SK-N-SH (cell line): ENCODE measurements at regions not wholly inside any gene's neighbourhood (a gene's known extent, or its start where the extent isn't known, plus 50 kb on each side); places are given as distances from the start of the nearest gene placed in this dataset.
"Not testable (repeated sequence)": the region's sequence is repeated elsewhere in the genome, so short reads cannot be mapped to it uniquely, and the experiment has no call there.

Experiments
- CTCF ChIA-PET: fragments of 300-600, 350-600 bp; formaldehyde crosslinking; extraction: SDS; loops from one replicate; lab custom pipeline; 2021; lab: Yijun Ruan, JAX
- POLR2A ChIA-PET: fragments of 350-600 bp; sonication (Branson Sonifier 250); formaldehyde crosslinking; extraction: SDS; loops from one replicate; lab custom pipeline; 2020; ENCODE audit warnings: antibody characterized with exemption, inconsistent platforms; lab: Yijun Ruan, JAX
- DNase-seq: peaks from one replicate; pipeline ENCODE4 v3.0.0; 2012
- H2AFZ ChIP-seq: fragments of 200-600 bp; sonication (generic); 2 replicates; pipeline ENCODE4 v1.8.1; 2016; ENCODE audit warnings: antibody characterized with exemption, mild to moderate bottlenecking, low read depth
- H3F3A ChIP-seq: fragments of 200-600 bp; sonication (generic); replicated peaks from 2 replicates; pipeline ENCODE3; 2016; ENCODE audit warnings: antibody characterized with exemption, mild to moderate bottlenecking; ENCODE audit not compliant: insufficient read depth
- H3K27ac ChIP-seq, 2 experiments: fragments of 200-500 bp in 1 of 2; fragments of 200-600 bp in 1 of 2; sonication (Bioruptor generic) in 1 of 2; sonication (generic), shearing (Covaris generic) in 1 of 2; 2 replicates each; pipeline versions ENCODE4 v1.5.1 to v1.6.1; 2014 to 2016; ENCODE audit warnings: low read depth in 2 of 2, inconsistent platforms in 1 of 2, low read length in 1 of 2, mild to moderate bottlenecking in 1 of 2, mixed read lengths in 1 of 2
- H3K27me3 ChIP-seq: fragments of 200-600 bp; sonication (generic), shearing (Covaris generic); 2 replicates; pipeline ENCODE4 v1.6.1; 2016; ENCODE audit warnings: mixed run types; ENCODE audit not compliant: insufficient read depth
- H3K36me3 ChIP-seq, 2 experiments: fragments of 200-500 bp in 1 of 2; fragments of 200-600 bp in 1 of 2; sonication (Bioruptor generic) in 1 of 2; sonication (generic) in 1 of 2; replicated peaks in 1 of 2; 2 replicates each; pipeline versions ENCODE3 to v1.5.1; 2014 to 2016; ENCODE audit warnings: low read length in 1 of 2, mild to moderate bottlenecking in 1 of 2; ENCODE audit not compliant: insufficient read depth in 2 of 2, control insufficient read depth in 1 of 2
- H3K4me1 ChIP-seq, 2 experiments: fragments of 200-500 bp in 1 of 2; fragments of 200-600 bp in 1 of 2; sonication (Bioruptor generic) in 1 of 2; sonication (generic), shearing (Covaris generic) in 1 of 2; 2 replicates each; pipeline versions ENCODE4 v1.5.1 to v1.6.1; 2014 to 2016; ENCODE audit warnings: low read depth in 1 of 2, low read length in 1 of 2, mixed run types in 1 of 2; ENCODE audit not compliant: insufficient read depth in 2 of 2, control insufficient read depth in 1 of 2
- H3K4me2 ChIP-seq: fragments of 200-600 bp; sonication (generic), shearing (Covaris generic); 2 replicates; pipeline ENCODE4 v1.6.1; 2017; ENCODE audit warnings: mixed run types
- H3K4me3 ChIP-seq, 2 experiments: fragments of 200-500 bp in 1 of 2; fragments of 200-600 bp in 1 of 2; sonication (Bioruptor generic) in 1 of 2; sonication (generic), shearing (Covaris generic) in 1 of 2; 2 replicates each; pipeline versions ENCODE4 v1.5.1 to v1.8.1; 2014 to 2016; ENCODE audit warnings: low read depth in 2 of 2, inconsistent platforms in 1 of 2, low read length in 1 of 2, mild to moderate bottlenecking in 1 of 2, mixed read lengths in 1 of 2, moderate library complexity in 1 of 2
- H3K79me2 ChIP-seq: fragments of 200-600 bp; sonication (generic); 2 replicates; pipeline ENCODE4 v1.8.1; 2017; ENCODE audit warnings: mild to moderate bottlenecking; ENCODE audit not compliant: insufficient read depth
- H3K9ac ChIP-seq: fragments of 200-600 bp; sonication (generic); 2 replicates; pipeline ENCODE4 v1.6.1; 2017; ENCODE audit warnings: mixed run types
- H3K9me2 ChIP-seq: fragments of 200-600 bp; sonication (generic); 2 replicates; pipeline ENCODE4 v1.6.1; 2017; ENCODE audit warnings: mixed run types
- H3K9me3 ChIP-seq: fragments of 200-600 bp; sonication (generic); 2 replicates; pipeline ENCODE4 v1.6.1; 2017; ENCODE audit warnings: mixed run types, mild to moderate bottlenecking, moderate library complexity
- H4K20me1 ChIP-seq: fragments of 200-600 bp; sonication (generic); 2 replicates; pipeline ENCODE4 v1.6.1; 2017; ENCODE audit warnings: mild to moderate bottlenecking, mixed run types; ENCODE audit not compliant: insufficient read depth
- ELF1 ChIP-seq: IDR thresholded peaks from 2 replicates; pipeline ENCODE4 v1.4.0; 2012
- EP300 ChIP-seq, 2 experiments: IDR thresholded peaks; 2 replicates each; pipeline versions ENCODE4 v1.4.0 to v1.6.1; 2012; ENCODE audit warnings: borderline replicate concordance in 1 of 2, low read depth in 1 of 2, low read length in 1 of 2
- FOSL2 ChIP-seq: IDR thresholded peaks from 2 replicates; pipeline ENCODE4 v1.4.0; 2012; ENCODE audit warnings: low read depth, mild to moderate bottlenecking, moderate library complexity, borderline replicate concordance
- JUND ChIP-seq: IDR thresholded peaks from 2 replicates; pipeline ENCODE4 v1.4.0; 2012
- MEF2A ChIP-seq: IDR thresholded peaks from 2 replicates; pipeline ENCODE4 v1.4.0; 2012; ENCODE audit warnings: low read depth, borderline replicate concordance
- NRF1 ChIP-seq: IDR thresholded peaks from 2 replicates; pipeline ENCODE4 v1.6.1; 2012; ENCODE audit warnings: low read depth, mild to moderate bottlenecking, low read length
- RAD21 ChIP-seq: IDR thresholded peaks from 2 replicates; pipeline ENCODE4 v1.6.1; 2012; ENCODE audit warnings: mild to moderate bottlenecking, low read length
- REST ChIP-seq: IDR thresholded peaks from 2 replicates; pipeline ENCODE4 v1.6.1; 2012; ENCODE audit warnings: mild to moderate bottlenecking, low read depth, low read length, moderate library complexity
- SIN3A ChIP-seq: IDR thresholded peaks from 2 replicates; pipeline ENCODE4 v1.6.1; 2012; ENCODE audit warnings: low read depth, mild to moderate bottlenecking, low read length, moderate library complexity, borderline replicate concordance
- TEAD4 ChIP-seq: IDR thresholded peaks from 2 replicates; pipeline ENCODE4 v1.4.0; 2012; ENCODE audit warnings: mild to moderate bottlenecking, borderline replicate concordance; ENCODE audit not compliant: insufficient read depth
- USF1 ChIP-seq: IDR thresholded peaks from 2 replicates; pipeline ENCODE4 v1.4.0; 2012; ENCODE audit warnings: low read depth, borderline replicate concordance
- YY1 ChIP-seq: IDR thresholded peaks from 2 replicates; pipeline ENCODE4 v1.4.0; 2012; ENCODE audit warnings: low read depth, mild to moderate bottlenecking
- WGBS: methylation state at CpG from one replicate; pipeline ENCODE4 v1.1.6; 2017; ENCODE audit warnings: low lambda C conversion rate; 5-methylcytosine and 5-hydroxymethylcytosine counted together
- TF ChIP-seq, protein P1 (sequence below): fragments of 150-350 bp; IDR thresholded peaks from 2 replicates; pipeline ENCODE4 v1.6.1; 2016; ENCODE audit warnings: mild to moderate bottlenecking, low read depth, low read length
- TF ChIP-seq, protein P2 (sequence below): fragments of 200-600 bp; sonication (generic); IDR thresholded peaks from 2 replicates; pipeline ENCODE4 v1.6.1; 2017; ENCODE audit warnings: antibody characterized with exemption, mild to moderate bottlenecking, moderate library complexity
- TF ChIP-seq, protein P3 (sequence below): IDR thresholded peaks from 2 replicates; pipeline ENCODE4; 2012
- TF ChIP-seq, protein P4 (sequence below): fragments of 150-350 bp; IDR thresholded peaks from 2 replicates; pipeline ENCODE4 v1.6.1; 2017; ENCODE audit warnings: antibody characterized with exemption, low read length, low read depth, borderline replicate concordance
- TF ChIP-seq, protein P5 (sequence below): IDR thresholded peaks from 2 replicates; pipeline ENCODE4 v1.4.0; 2012; ENCODE audit warnings: low read depth

DNA sequence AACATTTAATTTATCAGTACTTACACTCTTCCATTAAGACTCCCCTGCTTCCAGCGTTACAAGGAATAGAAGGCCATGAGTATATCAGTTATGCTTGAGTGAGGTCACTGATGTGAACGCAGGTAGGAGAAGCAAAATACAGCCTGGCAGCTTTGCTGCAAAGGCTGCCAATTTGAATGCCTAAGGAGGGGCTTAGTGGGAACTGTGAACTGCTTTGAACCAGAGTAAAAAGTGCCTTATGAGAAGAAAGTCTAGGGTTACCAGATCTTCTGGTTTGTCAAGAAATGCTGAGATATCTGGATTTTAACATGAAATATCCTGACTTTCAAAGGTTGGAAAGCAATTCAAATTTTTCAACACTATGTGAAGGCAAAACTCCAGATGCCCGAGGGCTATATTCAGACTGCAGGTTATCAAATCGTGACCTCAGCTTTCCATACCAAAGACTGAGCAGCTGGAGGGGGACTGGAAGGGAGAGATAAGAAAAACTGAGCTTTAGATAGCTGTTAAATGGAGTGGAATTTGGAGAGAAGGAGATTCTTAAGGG is 446.3 kb upstream of the NECTIN3 start:
- ChIA-PET CTCF (no interaction called here), POLR2A (no interaction called here)
- TF ChIP-seq FOSL2 (no peak), SIN3A (no peak), NRF1 (no peak), EP300 (IDR thresholded peaks at IDR 0.05; ENCODE audit: borderline replicate concordance in 1 of 2, low read depth in 1 of 2, low read length in 1 of 2) (no peak), JUND (no peak), REST (no peak), MEF2A (no peak), RAD21 (no peak), YY1 (no peak), USF1 (no peak), TEAD4 (no peak), ELF1 (no peak)
- TF ChIP-seq, protein P1, sequence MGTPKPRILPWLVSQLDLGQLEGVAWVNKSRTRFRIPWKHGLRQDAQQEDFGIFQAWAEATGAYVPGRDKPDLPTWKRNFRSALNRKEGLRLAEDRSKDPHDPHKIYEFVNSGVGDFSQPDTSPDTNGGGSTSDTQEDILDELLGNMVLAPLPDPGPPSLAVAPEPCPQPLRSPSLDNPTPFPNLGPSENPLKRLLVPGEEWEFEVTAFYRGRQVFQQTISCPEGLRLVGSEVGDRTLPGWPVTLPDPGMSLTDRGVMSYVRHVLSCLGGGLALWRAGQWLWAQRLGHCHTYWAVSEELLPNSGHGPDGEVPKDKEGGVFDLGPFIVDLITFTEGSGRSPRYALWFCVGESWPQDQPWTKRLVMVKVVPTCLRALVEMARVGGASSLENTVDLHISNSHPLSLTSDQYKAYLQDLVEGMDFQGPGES = no peak
- TF ChIP-seq, protein P2, sequence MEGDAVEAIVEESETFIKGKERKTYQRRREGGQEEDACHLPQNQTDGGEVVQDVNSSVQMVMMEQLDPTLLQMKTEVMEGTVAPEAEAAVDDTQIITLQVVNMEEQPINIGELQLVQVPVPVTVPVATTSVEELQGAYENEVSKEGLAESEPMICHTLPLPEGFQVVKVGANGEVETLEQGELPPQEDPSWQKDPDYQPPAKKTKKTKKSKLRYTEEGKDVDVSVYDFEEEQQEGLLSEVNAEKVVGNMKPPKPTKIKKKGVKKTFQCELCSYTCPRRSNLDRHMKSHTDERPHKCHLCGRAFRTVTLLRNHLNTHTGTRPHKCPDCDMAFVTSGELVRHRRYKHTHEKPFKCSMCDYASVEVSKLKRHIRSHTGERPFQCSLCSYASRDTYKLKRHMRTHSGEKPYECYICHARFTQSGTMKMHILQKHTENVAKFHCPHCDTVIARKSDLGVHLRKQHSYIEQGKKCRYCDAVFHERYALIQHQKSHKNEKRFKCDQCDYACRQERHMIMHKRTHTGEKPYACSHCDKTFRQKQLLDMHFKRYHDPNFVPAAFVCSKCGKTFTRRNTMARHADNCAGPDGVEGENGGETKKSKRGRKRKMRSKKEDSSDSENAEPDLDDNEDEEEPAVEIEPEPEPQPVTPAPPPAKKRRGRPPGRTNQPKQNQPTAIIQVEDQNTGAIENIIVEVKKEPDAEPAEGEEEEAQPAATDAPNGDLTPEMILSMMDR = no peak
- TF ChIP-seq, protein P3, sequence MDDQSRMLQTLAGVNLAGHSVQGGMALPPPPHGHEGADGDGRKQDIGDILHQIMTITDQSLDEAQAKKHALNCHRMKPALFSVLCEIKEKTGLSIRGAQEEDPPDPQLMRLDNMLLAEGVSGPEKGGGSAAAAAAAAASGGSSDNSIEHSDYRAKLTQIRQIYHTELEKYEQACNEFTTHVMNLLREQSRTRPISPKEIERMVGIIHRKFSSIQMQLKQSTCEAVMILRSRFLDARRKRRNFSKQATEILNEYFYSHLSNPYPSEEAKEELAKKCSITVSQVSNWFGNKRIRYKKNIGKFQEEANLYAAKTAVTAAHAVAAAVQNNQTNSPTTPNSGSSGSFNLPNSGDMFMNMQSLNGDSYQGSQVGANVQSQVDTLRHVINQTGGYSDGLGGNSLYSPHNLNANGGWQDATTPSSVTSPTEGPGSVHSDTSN = no peak
- TF ChIP-seq, protein P4, sequence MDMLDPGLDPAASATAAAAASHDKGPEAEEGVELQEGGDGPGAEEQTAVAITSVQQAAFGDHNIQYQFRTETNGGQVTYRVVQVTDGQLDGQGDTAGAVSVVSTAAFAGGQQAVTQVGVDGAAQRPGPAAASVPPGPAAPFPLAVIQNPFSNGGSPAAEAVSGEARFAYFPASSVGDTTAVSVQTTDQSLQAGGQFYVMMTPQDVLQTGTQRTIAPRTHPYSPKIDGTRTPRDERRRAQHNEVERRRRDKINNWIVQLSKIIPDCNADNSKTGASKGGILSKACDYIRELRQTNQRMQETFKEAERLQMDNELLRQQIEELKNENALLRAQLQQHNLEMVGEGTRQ = no peak
- TF ChIP-seq, protein P5, sequence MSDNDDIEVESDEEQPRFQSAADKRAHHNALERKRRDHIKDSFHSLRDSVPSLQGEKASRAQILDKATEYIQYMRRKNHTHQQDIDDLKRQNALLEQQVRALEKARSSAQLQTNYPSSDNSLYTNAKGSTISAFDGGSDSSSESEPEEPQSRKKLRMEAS = no peak
- Histone ChIP-seq H3K27me3 (no peaks in the 10 kb centered on the region), H3K9ac (no peak overlapping the region), H3K79me2 (no peaks in the 10 kb centered on the region), H3K9me3 (no peaks in the 10 kb centered on the region), H3K4me3 (no peak overlapping the region), H3K36me3 (no peaks in the 10 kb centered on the region), H3K4me2 (no peak overlapping the region), H3K27ac (no peak overlapping the region), H3K4me1 (no peaks in the 10 kb centered on the region), H3K9me2 (no peaks in the 10 kb centered on the region), H4K20me1 (no peaks in the 10 kb centered on the region), H2AFZ (no peak overlapping the region), H3F3A (no peaks in the 10 kb centered on the region)
- 71% methylated on average over 4 of the region's 4 CpGs for WGBS
- DNase-seq = no peak

DNA sequence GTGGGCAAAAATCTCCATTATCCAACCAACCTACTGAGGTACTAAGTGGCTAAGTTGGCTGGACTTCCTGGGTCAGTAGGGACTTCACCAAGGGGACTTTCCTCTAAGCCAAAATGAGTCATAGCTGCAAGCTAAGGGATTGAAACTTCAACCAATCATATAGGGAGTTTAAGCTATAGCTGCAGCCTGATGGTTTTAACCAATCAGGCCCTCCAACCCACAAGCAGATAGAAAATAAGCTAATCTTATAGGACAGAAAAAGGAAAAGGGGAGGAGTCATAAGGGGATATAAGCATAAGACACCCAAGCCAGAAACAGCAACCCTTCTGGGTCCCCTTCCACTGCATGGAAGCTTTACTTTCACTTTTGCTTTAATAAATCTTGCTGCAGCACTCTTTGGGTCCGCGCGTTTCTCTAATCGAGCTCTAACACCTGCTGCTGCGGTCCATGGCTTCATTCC is 444.9 kb upstream of the NECTIN3 start:
- H3K27ac ChIP-seq, POLR2A ChIA-PET, H3K27me3 ChIP-seq, DNase-seq, H3K4me2 ChIP-seq, H3K4me1 ChIP-seq, H3K9ac ChIP-seq, H3K4me3 ChIP-seq, H3K79me2 ChIP-seq, H3K36me3 ChIP-seq, H3K9me3 ChIP-seq, H3F3A ChIP-seq, H3K9me2 ChIP-seq, CTCF ChIA-PET, H4K20me1 ChIP-seq: not testable (repeated sequence)
- WGBS = 98% methylated on average over 5 of the region's 5 CpGs
- H2AFZ ChIP-seq = 0 out of 2 replicates have a peak overlapping the region, but pooled peaks have one; percentile 59
